ENCODE measurements at regions not wholly inside any gene's neighbourhood (a gene's known extent, or its start where the extent isn't known, plus 50 kb on each side); places are given as distances from the start of the nearest gene placed in this dataset.
"Not testable (repeated sequence)": the region's sequence is repeated elsewhere in the genome, so short reads cannot be mapped to it uniquely, and the experiment has no call there.

GRCh38 chr5:4019009-4019769 is 423.6 kb downstream of the IRX1 start:
- DNase-seq = no peak

GRCh38 chr5:4019841-4020240 is 424.2 kb downstream of the IRX1 start:
- no peak for DNase-seq

- DNase-seq = no peak
These were observed 424.8 kb downstream of the IRX1 start for GRCh38 chr5:4020400-4020799.

GRCh38 chr5:4022056-4022670 is 426.5 kb downstream of the IRX1 start:
- no peak for DNase-seq

GRCh38 chr5:4023091-4023752 is 427.6 kb downstream of the IRX1 start:
- DNase-seq = no peak

GRCh38 chr5:4023753-4024335 is 428.2 kb downstream of the IRX1 start:
- no peak for DNase-seq

GRCh38 chr5:4027088-4027734 is 431.6 kb downstream of the IRX1 start:
- no peak for DNase-seq

- DNase-seq = no peak
These were observed 432.8 kb downstream of the IRX1 start for GRCh38 chr5:4028384-4028783.

GRCh38 chr5:4033546-4033945 is 437.9 kb downstream of the IRX1 start:
- not testable (repeated sequence) for DNase-seq

- no peak for DNase-seq
These were observed 441.2 kb downstream of the IRX1 start for GRCh38 chr5:4036861-4037260.

GRCh38 chr5:4038994-4039393 is 443.4 kb downstream of the IRX1 start:
- no peak for DNase-seq

GRCh38 chr5:4042311-4042710 is 446.7 kb downstream of the IRX1 start:
- no peak for DNase-seq

GRCh38 chr5:4043135-4043534 is 447.5 kb downstream of the IRX1 start:
- DNase-seq = no peak

GRCh38 chr5:4044881-4045280 is 449.2 kb downstream of the IRX1 start:
- no peak for DNase-seq

- no peak for DNase-seq
These were observed 452.8 kb downstream of the IRX1 start for GRCh38 chr5:4048398-4048797.

- DNase-seq = no peak
These were observed 454.6 kb downstream of the IRX1 start for GRCh38 chr5:4050203-4050602.

- no peak for DNase-seq
These were observed 457.5 kb downstream of the IRX1 start for GRCh38 chr5:4053136-4053535.

GRCh38 chr5:4054092-4054491 is 458.5 kb downstream of the IRX1 start:
- DNase-seq = no peak

- no peak for DNase-seq
These were observed 463.3 kb downstream of the IRX1 start for GRCh38 chr5:4058899-4059298.

- no peak for DNase-seq
These were observed 470.1 kb downstream of the IRX1 start for GRCh38 chr5:4065472-4066320.

- DNase-seq = no peak
These were observed 472.5 kb downstream of the IRX1 start for GRCh38 chr5:4068171-4068570.

GRCh38 chr5:4078544-4078943 is 482.9 kb downstream of the IRX1 start:
- DNase-seq = no peak

Measured in left kidney (tissue), 1 donor.